PFSK-1 (cell line): ENCODE measurements at regions not wholly inside any gene's neighbourhood (a gene's known extent, or its start where the extent isn't known, plus 50 kb on each side); places are given as distances from the start of the nearest gene placed in this dataset.

Experiments
- FOXP2 ChIP-seq: optimal IDR thresholded peaks from 2 replicates; pipeline ENCODE3; 2011; ENCODE audit warnings: borderline replicate concordance, control low read depth, inconsistent platforms; ENCODE audit not compliant: insufficient read depth; ENCODE audit errors: extremely low read length, extremely low read depth
- POLR2AphosphoS5 ChIP-seq: IDR thresholded peaks from 2 replicates; pipeline ENCODE4 v1.6.1; 2012; ENCODE audit warnings: low read depth, mild to moderate bottlenecking, control low read depth, low read length, moderate library complexity
- REST ChIP-seq, 2 experiments: IDR thresholded peaks; 2 replicates each; pipeline versions ENCODE4 v1.6.1 to v1.8.0; 2011 to 2012; ENCODE audit warnings: low read depth in 2 of 2, low read length in 2 of 2, control low read depth in 1 of 2, inconsistent platforms in 1 of 2, mild to moderate bottlenecking in 1 of 2, moderate library complexity in 1 of 2; ENCODE audit not compliant: insufficient read depth in 1 of 2
- SIN3A ChIP-seq: IDR thresholded peaks from 2 replicates; pipeline ENCODE4 v1.6.1; 2012; ENCODE audit warnings: mild to moderate bottlenecking, low read length, moderate library complexity, borderline replicate concordance; ENCODE audit not compliant: insufficient read depth
- TAF1 ChIP-seq: IDR thresholded peaks from 2 replicates; pipeline ENCODE4 v1.6.1; 2012; ENCODE audit warnings: low read length, control low read depth, borderline replicate concordance; ENCODE audit not compliant: insufficient read depth

DNA sequence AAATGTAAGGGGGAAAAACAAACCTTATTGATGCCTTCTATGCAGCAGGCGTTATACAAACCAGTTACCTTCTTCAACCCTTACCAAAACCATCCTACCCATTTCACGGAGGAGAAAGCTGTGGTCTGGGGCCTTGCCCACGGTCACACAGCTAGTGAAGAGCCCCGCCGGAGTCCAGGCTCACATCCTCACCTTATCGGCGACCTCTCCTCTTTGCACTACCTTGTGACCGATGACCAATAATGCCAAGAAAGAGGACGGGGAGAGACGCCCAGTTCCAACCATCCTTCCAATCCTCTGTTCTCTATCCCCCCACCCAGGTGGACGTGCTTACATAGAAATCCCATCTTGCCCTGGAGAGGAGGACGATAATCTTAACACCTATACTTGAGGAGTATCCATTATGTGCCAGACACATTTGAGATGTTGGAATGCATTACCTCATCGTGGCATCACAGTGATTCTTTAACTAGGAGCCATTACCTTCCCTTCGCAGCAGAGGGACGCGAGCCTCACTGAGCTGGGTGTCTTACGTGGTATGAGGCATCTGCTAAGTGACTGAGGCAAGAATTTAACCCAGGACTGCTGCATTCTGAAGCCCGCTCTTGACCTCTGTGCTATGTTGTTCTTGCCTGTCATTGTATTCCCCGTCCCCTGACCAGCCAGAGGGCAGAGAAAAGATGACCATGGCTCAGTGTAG lies 253.7 kb upstream of the B3GAT1 start:
- TF ChIP-seq FOXP2 (no peak), REST (IDR thresholded peaks at IDR 0.05; ENCODE audit: insufficient read depth in 1 of 2, low read depth in 2 of 2, low read length in 2 of 2) (no peak), POLR2AphosphoS5 (no peak), SIN3A (no peak), TAF1 (no peak)

DNA sequence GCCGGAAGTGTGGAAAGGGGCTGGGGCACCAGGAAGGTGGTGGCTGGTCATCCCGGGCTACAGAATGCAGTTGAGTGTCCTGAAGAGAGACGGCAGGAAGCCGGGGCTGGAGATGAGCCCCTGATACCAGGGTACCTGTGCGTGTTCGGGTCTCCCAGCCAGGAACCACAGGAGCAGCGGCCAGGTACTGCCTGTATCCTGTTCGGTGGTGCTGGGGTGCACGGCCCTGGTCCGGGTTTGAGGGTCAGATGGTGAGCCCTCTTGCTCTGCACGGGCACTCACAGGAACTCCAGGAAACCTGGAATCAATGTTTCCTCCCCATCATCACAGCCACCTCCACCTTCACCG lies 253.1 kb upstream of the B3GAT1 start:
- TF ChIP-seq REST (IDR thresholded peaks at IDR 0.05; ENCODE audit: insufficient read depth in 1 of 2, low read depth in 2 of 2, low read length in 2 of 2) (no peak), POLR2AphosphoS5 (no peak), TAF1 (no peak), SIN3A (no peak), FOXP2 (no peak)

DNA sequence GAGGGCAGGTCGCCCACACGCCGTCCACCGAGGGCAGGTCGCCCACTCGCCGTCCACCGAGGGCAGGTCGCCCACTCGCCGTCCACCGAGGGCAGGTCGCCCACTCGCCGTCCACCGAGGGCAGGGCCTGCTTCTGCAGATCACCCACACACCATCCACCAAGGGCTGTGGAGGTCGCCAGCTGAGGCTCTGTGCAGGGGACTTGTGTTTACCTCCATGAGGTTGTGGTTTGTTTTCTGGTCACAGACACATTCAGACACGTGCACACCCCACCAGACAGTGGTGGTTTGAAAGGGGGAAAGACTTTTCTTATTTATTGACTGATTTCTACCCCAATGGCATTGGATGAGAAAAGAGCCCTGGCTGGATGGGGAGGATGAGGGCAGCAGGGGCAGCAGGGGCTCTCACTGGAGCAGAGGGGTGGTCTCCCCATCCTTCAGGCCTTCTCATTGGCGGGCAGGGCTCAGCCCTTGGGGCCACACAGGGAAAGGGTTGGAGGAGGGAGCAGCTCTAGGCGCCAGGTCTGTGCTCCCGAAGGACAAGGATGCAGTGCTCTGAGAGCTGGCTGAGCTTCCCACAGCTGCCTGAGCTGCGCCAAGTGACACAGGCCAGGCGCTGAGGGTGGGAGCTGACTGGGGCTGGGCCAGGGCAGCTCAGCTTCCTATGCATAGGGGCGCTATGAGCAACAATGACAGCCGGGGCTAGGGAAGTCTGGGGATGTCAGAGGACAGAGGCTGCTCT lies 252.6 kb upstream of the B3GAT1 start:
- no peak for TF ChIP-seq REST (IDR thresholded peaks at IDR 0.05; ENCODE audit: insufficient read depth in 1 of 2, low read depth in 2 of 2, low read length in 2 of 2)
- TF ChIP-seq TAF1: no peak
- TF ChIP-seq POLR2AphosphoS5: no peak
- no peak for TF ChIP-seq FOXP2
- no peak for TF ChIP-seq SIN3A

DNA sequence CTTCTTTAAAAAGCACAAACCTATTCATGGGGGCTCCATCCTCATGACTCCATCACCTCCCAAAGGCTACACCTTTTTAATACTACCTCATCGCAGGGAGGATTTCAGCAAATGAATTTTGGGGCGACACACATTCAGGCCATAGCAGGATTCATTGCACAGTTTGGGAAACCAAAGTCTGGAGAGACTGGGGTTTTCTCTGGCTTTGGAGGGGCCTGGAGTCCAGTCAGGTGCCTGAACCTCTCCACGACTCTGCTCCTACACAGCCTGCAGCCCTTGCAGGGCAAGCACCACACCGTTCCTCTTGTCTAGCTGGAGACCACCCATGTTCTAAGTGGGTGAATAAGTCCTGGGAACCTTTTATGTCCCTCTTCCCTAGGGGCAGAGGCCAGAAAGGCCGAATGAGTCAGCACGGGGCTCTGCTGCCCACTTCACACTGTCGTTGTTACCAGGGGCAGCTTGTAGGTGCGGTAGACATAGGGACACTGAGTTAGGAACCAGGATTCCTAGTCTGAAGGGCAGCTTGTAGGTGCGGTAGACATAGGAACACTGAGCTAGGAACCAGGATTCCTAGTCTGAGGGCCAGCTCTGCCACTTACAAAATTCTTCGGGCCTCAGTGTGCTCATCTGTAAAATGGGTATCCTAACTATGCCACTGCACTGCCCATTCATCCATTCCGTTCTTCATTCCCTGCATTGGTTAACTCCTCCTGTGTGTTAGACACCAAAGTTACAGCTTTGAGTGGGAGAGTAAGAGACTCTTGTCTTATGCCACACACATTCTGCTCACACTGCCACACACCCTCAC lies 251.7 kb upstream of the B3GAT1 start:
- no peak for TF ChIP-seq TAF1
- TF ChIP-seq POLR2AphosphoS5: no peak
- TF ChIP-seq SIN3A: no peak
- TF ChIP-seq REST (IDR thresholded peaks at IDR 0.05; ENCODE audit: insufficient read depth in 1 of 2, low read depth in 2 of 2, low read length in 2 of 2): no peak
- no peak for TF ChIP-seq FOXP2
